Mucosa of stomach (tissue), 1 donor: ENCODE measurements at regions not wholly inside any gene's neighbourhood (a gene's known extent, or its start where the extent isn't known, plus 50 kb on each side); places are given as distances from the start of the nearest gene placed in this dataset.

Experiments
- H3K27me3 ChIP-seq: one replicate; pipeline ENCODE4 v1.7.0; 2013; ENCODE audit warnings: mild to moderate bottlenecking, low read length; ENCODE audit not compliant: control insufficient read depth, insufficient read depth
- H3K36me3 ChIP-seq: one replicate; pipeline ENCODE4 v1.7.0; 2013; ENCODE audit warnings: low read length; ENCODE audit not compliant: control insufficient read depth, insufficient read depth
- H3K4me1 ChIP-seq: one replicate; pipeline ENCODE4 v1.7.0; 2013; ENCODE audit warnings: mild to moderate bottlenecking, low read length; ENCODE audit not compliant: control insufficient read depth, insufficient read depth
- H3K4me3 ChIP-seq: one replicate; pipeline ENCODE4 v1.7.0; 2013; ENCODE audit warnings: low read length
- H3K9ac ChIP-seq: one replicate; pipeline ENCODE4 v1.7.0; 2013; ENCODE audit warnings: mild to moderate bottlenecking, low read length, moderate library complexity
- H3K9me3 ChIP-seq: one replicate; pipeline ENCODE4 v1.7.0; 2013; ENCODE audit warnings: mild to moderate bottlenecking, low read length, moderate library complexity; ENCODE audit not compliant: control insufficient read depth
- donor health status: Pancreatic carcinoma.

GRCh38 chr1:60423146-60423780 lies 349.7 kb upstream of the C1orf87 start:
- Histone ChIP-seq H3K9ac (no peak overlapping the region), H3K36me3 (no peaks in the 10 kb centered on the region), H3K4me1 (no peaks in the 10 kb centered on the region), H3K9me3 (no peaks in the 10 kb centered on the region), H3K27me3 (no peaks in the 10 kb centered on the region), H3K4me3 (no peak overlapping the region)

- Histone ChIP-seq H3K4me1 (no peaks in the 10 kb centered on the region), H3K9me3 (no peaks in the 10 kb centered on the region), H3K9ac (no peak overlapping the region), H3K36me3 (no peaks in the 10 kb centered on the region), H3K4me3 (no peak overlapping the region), H3K27me3 (no peaks in the 10 kb centered on the region)
These were observed 348.4 kb upstream of the C1orf87 start for GRCh38 chr1:60421965-60422364.

GRCh38 chr1:60419023-60419422 lies 345.5 kb upstream of the C1orf87 start:
- Histone ChIP-seq H3K4me3 (no peak overlapping the region), H3K9me3 (no peaks in the 10 kb centered on the region), H3K27me3 (no peaks in the 10 kb centered on the region), H3K36me3 (no peaks in the 10 kb centered on the region), H3K9ac (no peak overlapping the region), H3K4me1 (no peaks in the 10 kb centered on the region)

GRCh38 chr1:60415696-60416095 lies 342.1 kb upstream of the C1orf87 start:
- H3K4me1 ChIP-seq = no peaks in the 10 kb centered on the region
- no peaks in the 10 kb centered on the region for H3K27me3 ChIP-seq
- H3K9me3 ChIP-seq = no peaks in the 10 kb centered on the region
- no peak overlapping the region for H3K9ac ChIP-seq
- H3K36me3 ChIP-seq = no peaks in the 10 kb centered on the region
- no peak overlapping the region for H3K4me3 ChIP-seq

- Histone ChIP-seq H3K9me3 (no peaks in the 10 kb centered on the region), H3K4me1 (no peaks in the 10 kb centered on the region), H3K27me3 (no peaks in the 10 kb centered on the region), H3K4me3 (no peak overlapping the region), H3K36me3 (no peaks in the 10 kb centered on the region), H3K9ac (no peak overlapping the region)
These were observed 339.5 kb upstream of the C1orf87 start for GRCh38 chr1:60413091-60413490.

GRCh38 chr1:60411591-60411990 lies 338.0 kb upstream of the C1orf87 start:
- H3K36me3 ChIP-seq = no peaks in the 10 kb centered on the region
- H3K9ac ChIP-seq = no peak overlapping the region

GRCh38 chr1:60402816-60403215 lies 329.2 kb upstream of the C1orf87 start:
- no peaks in the 10 kb centered on the region for H3K27me3 ChIP-seq
- H3K4me3 ChIP-seq = no peak overlapping the region
- H3K36me3 ChIP-seq = no peaks in the 10 kb centered on the region
- no peak overlapping the region for H3K9ac ChIP-seq
- H3K4me1 ChIP-seq = no peaks in the 10 kb centered on the region
- no peaks in the 10 kb centered on the region for H3K9me3 ChIP-seq

More at GRCh38 chr1:60411591-60411990, 338.0 kb upstream of the C1orf87 start:
- Histone ChIP-seq H3K27me3 (no peaks in the 10 kb centered on the region), H3K4me3 (no peak overlapping the region), H3K9me3 (no peaks in the 10 kb centered on the region), H3K4me1 (no peaks in the 10 kb centered on the region)

- Histone ChIP-seq H3K4me3 (no peak overlapping the region), H3K27me3 (no peaks in the 10 kb centered on the region), H3K36me3 (no peaks in the 10 kb centered on the region), H3K4me1 (no peaks in the 10 kb centered on the region), H3K9me3 (no peaks in the 10 kb centered on the region), H3K9ac (no peak overlapping the region)
These were observed 328.6 kb upstream of the C1orf87 start for GRCh38 chr1:60402216-60402615.

- H3K4me1 ChIP-seq = no peaks in the 10 kb centered on the region
- no peaks in the 10 kb centered on the region for H3K9me3 ChIP-seq
- no peaks in the 10 kb centered on the region for H3K27me3 ChIP-seq
- no peaks in the 10 kb centered on the region for H3K36me3 ChIP-seq
- no peak overlapping the region for H3K9ac ChIP-seq
- no peak overlapping the region for H3K4me3 ChIP-seq
These were observed 320.9 kb upstream of the C1orf87 start for GRCh38 chr1:60394436-60394835.

- H3K9ac ChIP-seq = no peak overlapping the region
- H3K9me3 ChIP-seq = no peaks in the 10 kb centered on the region
- no peaks in the 10 kb centered on the region for H3K36me3 ChIP-seq
- H3K4me1 ChIP-seq = no peaks in the 10 kb centered on the region
- no peak overlapping the region for H3K4me3 ChIP-seq
- H3K27me3 ChIP-seq = no peaks in the 10 kb centered on the region
These were observed 317.2 kb upstream of the C1orf87 start for GRCh38 chr1:60390593-60391282.

GRCh38 chr1:60388092-60388987 lies 314.8 kb upstream of the C1orf87 start:
- H3K27me3 ChIP-seq = no peaks in the 10 kb centered on the region
- H3K36me3 ChIP-seq = no peaks in the 10 kb centered on the region
- H3K4me1 ChIP-seq = no peaks in the 10 kb centered on the region
- no peak overlapping the region for H3K4me3 ChIP-seq
- no peak overlapping the region for H3K9ac ChIP-seq
- H3K9me3 ChIP-seq = no peaks in the 10 kb centered on the region

GRCh38 chr1:60387175-60387574 lies 313.6 kb upstream of the C1orf87 start:
- Histone ChIP-seq H3K4me1 (no peaks in the 10 kb centered on the region), H3K27me3 (no peaks in the 10 kb centered on the region), H3K9me3 (no peaks in the 10 kb centered on the region)

More at GRCh38 chr1:60387175-60387574, 313.6 kb upstream of the C1orf87 start:
- Histone ChIP-seq H3K36me3 (no peaks in the 10 kb centered on the region), H3K9ac (no peak overlapping the region), H3K4me3 (no peak overlapping the region)
